ENCODE measurements at regions not wholly inside any gene's neighbourhood (a gene's known extent, or its start where the extent isn't known, plus 50 kb on each side); places are given as distances from the start of the nearest gene placed in this dataset.
A peak's percentile ranks its signal among the peaks of the same experiment; 100 is the strongest.

- Histone ChIP-seq H3K9ac (no peak overlapping the region), H3K36me3 (no peaks in the 10 kb centered on the region), H3K4me1 (peaks cover 35% of the 10 kb centered on the region), H3K4me2 (no peak overlapping the region), H3K4me3 (no peak overlapping the region), H3K27me3 (no peaks in the 10 kb centered on the region), H3K27ac (no peak overlapping the region), H3K9me3 (peaks cover 30% of the 10 kb centered on the region), H4K20me1 (no peaks in the 10 kb centered on the region)
- TF ChIP-seq Cebpa-rat (IDR thresholded peaks at IDR 0.05) = no peak
Measured at GRCh38 chr11:128642571-128642970, 51.3 kb upstream of the FLI1 start.

- Histone ChIP-seq H4K20me1 (no peaks in the 10 kb centered on the region), H3K9me3 (peaks cover 24% of the 10 kb centered on the region), H3K4me1 (peaks cover 35% of the 10 kb centered on the region), H3K27ac (no peak overlapping the region), H3K4me3 (no peak overlapping the region), H3K36me3 (no peaks in the 10 kb centered on the region), H3K4me2 (peak overlapping the region; percentile 42; the same call in 1 of the 2 replicates), H3K27me3 (no peaks in the 10 kb centered on the region), H3K9ac (no peak overlapping the region)
- no peak for TF ChIP-seq Cebpa-rat (IDR thresholded peaks at IDR 0.05)
Measured at GRCh38 chr11:128643661-128644317, 50.1 kb upstream of the FLI1 start.
